Sigmoid colon (tissue), 4 donors: ENCODE measurements at regions not wholly inside any gene's neighbourhood (a gene's known extent, or its start where the extent isn't known, plus 50 kb on each side); places are given as distances from the start of the nearest gene placed in this dataset.

Experiments
- CTCF ChIP-seq, 4 experiments: fragments of 450-650 bp in 3 of 4; fragments of 200-600 bp in 1 of 4; IDR thresholded peaks; one replicate each; pipeline ENCODE4 v1.5.1; 2016 to 2019; ENCODE audit warnings: antibody characterized with exemption in 4 of 4, mild to moderate bottlenecking in 3 of 4, moderate library complexity in 2 of 4
- POLR2AphosphoS5 ChIP-seq, 4 donors: sonication (generic); formaldehyde crosslinking; IDR thresholded peaks; one replicate each; pipeline ENCODE4 v1.6.1; 2017; ENCODE audit warnings: antibody characterized with exemption in 4 of 4

GRCh38 chr3:153244961-153245360 is 82.9 kb downstream of the RAP2B start:
- TF ChIP-seq POLR2AphosphoS5 (IDR thresholded peaks at IDR 0.05) (no peak), CTCF (IDR thresholded peaks at IDR 0.05) (no peak)
